Glutamatergic neuron (in vitro differentiated cells): ENCODE measurements at regions not wholly inside any gene's neighbourhood (a gene's known extent, or its start where the extent isn't known, plus 50 kb on each side); places are given as distances from the start of the nearest gene placed in this dataset.

Experiments
- DNase-seq: peaks from one replicate; pipeline ENCODE4 v3.0.0; 2022
- H3K27ac Mint-ChIP-seq: one replicate; pipeline ENCODE4 v1.8.0; 2020; ENCODE audit warnings: mild to moderate bottlenecking, mixed read lengths, inconsistent platforms; ENCODE audit not compliant: unreplicated experiment
- H3K27me3 Mint-ChIP-seq: one replicate; pipeline ENCODE4 v1.8.0; 2020; ENCODE audit warnings: mild to moderate bottlenecking, moderate library complexity, mixed read lengths, inconsistent platforms; ENCODE audit not compliant: unreplicated experiment
- H3K36me3 Mint-ChIP-seq: one replicate; pipeline ENCODE4 v1.8.0; 2020; ENCODE audit warnings: mild to moderate bottlenecking, mixed read lengths, inconsistent platforms; ENCODE audit not compliant: unreplicated experiment
- H3K4me1 Mint-ChIP-seq: one replicate; pipeline ENCODE4 v1.8.0; 2020; ENCODE audit warnings: mild to moderate bottlenecking, low read depth, mixed read lengths, inconsistent platforms; ENCODE audit not compliant: unreplicated experiment
- H3K4me3 Mint-ChIP-seq: one replicate; pipeline ENCODE4 v1.8.0; 2020; ENCODE audit warnings: mild to moderate bottlenecking, mixed read lengths, inconsistent platforms; ENCODE audit not compliant: unreplicated experiment
- H3K9me3 Mint-ChIP-seq: one replicate; pipeline ENCODE4 v1.8.0; 2020; ENCODE audit warnings: mild to moderate bottlenecking, moderate library complexity, mixed read lengths, inconsistent platforms; ENCODE audit not compliant: unreplicated experiment
- CTCF ChIP-seq: fragments of 200-600 bp; sonication (generic); IDR thresholded peaks from one replicate; pipeline ENCODE4 v1.5.0; 2021; ENCODE audit not compliant: partially characterized antibody, unreplicated experiment

- Mint-ChIP-seq H3K36me3 (no peaks in the 10 kb centered on the region), H3K4me3 (no peak overlapping the region), H3K4me1 (peaks cover 2% of the 10 kb centered on the region), H3K9me3 (no peaks in the 10 kb centered on the region), H3K27ac (no peak overlapping the region), H3K27me3 (no peaks in the 10 kb centered on the region)
- no peak for DNase-seq
- TF ChIP-seq CTCF, result no peak
These were observed 346.4 kb upstream of the DAB1 start for GRCh38 chr1:57770236-57770635.

DNA sequence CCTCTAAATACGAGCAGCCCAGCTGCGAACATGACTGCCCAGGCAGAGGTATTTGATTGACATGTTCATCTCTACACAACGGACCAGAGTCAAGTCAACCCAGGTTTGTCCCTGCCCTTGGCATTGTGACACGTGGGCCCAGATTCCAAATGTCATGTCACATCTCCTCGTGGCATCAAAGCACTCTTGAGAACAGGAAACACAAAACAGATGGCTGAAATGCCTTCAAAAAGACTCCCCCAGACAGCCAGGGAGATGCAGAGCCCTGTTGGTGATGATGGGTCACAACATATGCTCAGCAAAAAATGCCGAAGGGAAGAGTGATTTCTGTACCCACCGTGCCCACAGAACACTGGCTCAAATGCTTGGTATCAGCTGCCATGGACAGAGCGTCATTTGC is 337.8 kb upstream of the DAB1 start:
- Mint-ChIP-seq H3K4me1 (no peaks in the 10 kb centered on the region), H3K36me3 (no peaks in the 10 kb centered on the region), H3K27ac (no peak overlapping the region), H3K9me3 (no peaks in the 10 kb centered on the region), H3K4me3 (no peak overlapping the region), H3K27me3 (no peaks in the 10 kb centered on the region)
- no peak for TF ChIP-seq CTCF
- DNase-seq, result no peak

DNA sequence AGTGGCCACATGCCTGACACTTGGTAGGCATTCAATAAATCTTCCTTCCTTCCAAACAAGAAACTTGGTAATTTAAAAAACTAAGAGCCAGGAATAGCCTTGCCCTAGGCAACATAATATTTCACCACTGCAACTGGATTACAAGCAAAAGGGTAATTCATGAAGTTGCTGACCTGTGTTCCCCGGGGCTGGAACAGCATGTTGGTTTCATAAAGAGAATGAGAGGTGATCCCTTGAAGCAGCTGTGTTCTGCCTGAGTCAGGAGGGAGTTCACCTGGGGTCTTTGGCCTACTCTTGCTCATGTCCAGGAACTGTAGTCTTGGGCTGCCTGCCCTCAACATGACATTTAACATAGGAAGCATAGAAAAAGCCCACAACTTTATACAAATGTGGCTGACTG is 329.0 kb upstream of the DAB1 start:
- TF ChIP-seq CTCF, result no peak
- Mint-ChIP-seq H3K27me3 (peaks cover 2% of the 10 kb centered on the region), H3K9me3 (no peaks in the 10 kb centered on the region), H3K4me1 (peaks cover 2% of the 10 kb centered on the region), H3K4me3 (no peak overlapping the region), H3K36me3 (no peaks in the 10 kb centered on the region), H3K27ac (no peak overlapping the region)
- DNase-seq, result no peak

- Mint-ChIP-seq H3K36me3 (no peaks in the 10 kb centered on the region), H3K27me3 (peaks cover 2% of the 10 kb centered on the region), H3K4me3 (no peak overlapping the region), H3K4me1 (peaks cover 2% of the 10 kb centered on the region), H3K9me3 (no peaks in the 10 kb centered on the region), H3K27ac (no peak overlapping the region)
- DNase-seq, result no peak
- no peak for TF ChIP-seq CTCF
These were observed 324.9 kb upstream of the DAB1 start for GRCh38 chr1:57748719-57749118.

DNA sequence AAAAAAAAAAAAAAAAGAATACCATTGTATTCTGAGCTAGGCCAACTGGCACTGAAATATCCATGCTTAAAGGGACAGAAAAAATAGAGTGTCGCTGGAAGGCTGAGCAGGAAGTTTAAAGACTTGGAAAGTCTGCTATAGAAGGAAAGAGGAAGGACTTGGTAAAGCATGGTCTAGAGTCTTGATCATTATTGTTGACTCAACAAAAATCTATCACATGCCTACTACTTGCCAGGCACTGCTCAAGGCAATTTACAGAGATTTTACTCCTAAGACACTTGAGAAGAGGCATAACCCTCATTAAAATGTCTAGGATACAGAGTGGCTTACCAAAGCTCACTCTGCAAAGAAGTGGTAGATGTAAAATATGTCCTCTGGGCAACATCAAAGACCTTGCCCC is 324.0 kb upstream of the DAB1 start:
- no peak for TF ChIP-seq CTCF

More for the DNA sequence above, 324.0 kb upstream of the DAB1 start:
- no peaks in the 10 kb centered on the region for H3K9me3 Mint-ChIP-seq
- no peaks in the 10 kb centered on the region for H3K36me3 Mint-ChIP-seq
- H3K27me3 Mint-ChIP-seq, result peaks cover 2% of the 10 kb centered on the region
- DNase-seq, result no peak
- no peak overlapping the region for H3K27ac Mint-ChIP-seq
- no peak overlapping the region for H3K4me3 Mint-ChIP-seq
- peaks cover 2% of the 10 kb centered on the region for H3K4me1 Mint-ChIP-seq
